GDM1 (cell line): ENCODE measurements at regions not wholly inside any gene's neighbourhood (a gene's known extent, or its start where the extent isn't known, plus 50 kb on each side); places are given as distances from the start of the nearest gene placed in this dataset.
"Not testable (repeated sequence)": the region's sequence is repeated elsewhere in the genome, so short reads cannot be mapped to it uniquely, and the experiment has no call there.

ENCODE experiments used
- DNase-seq: peaks from one replicate; lab custom pipeline; 2025; lab: John Stamatoyannopoulos, UW

- DNase-seq = no peak
These were observed 86.6 kb upstream of the SLC24A2 start for GRCh38 chr9:19875291-19875920.

GRCh38 chr9:19873188-19873587 is 84.4 kb upstream of the SLC24A2 start:
- DNase-seq = not testable (repeated sequence)

- no peak for DNase-seq
These were observed 82.2 kb upstream of the SLC24A2 start for GRCh38 chr9:19870988-19871387.

- no peak for DNase-seq
These were observed 52.1 kb upstream of the SLC24A2 start for GRCh38 chr9:19840953-19841352.
